ENCODE measurements at regions not wholly inside any gene's neighbourhood (a gene's known extent, or its start where the extent isn't known, plus 50 kb on each side); places are given as distances from the start of the nearest gene placed in this dataset.
"Not testable (repeated sequence)": the region's sequence is repeated elsewhere in the genome, so short reads cannot be mapped to it uniquely, and the experiment has no call there.

DNA sequence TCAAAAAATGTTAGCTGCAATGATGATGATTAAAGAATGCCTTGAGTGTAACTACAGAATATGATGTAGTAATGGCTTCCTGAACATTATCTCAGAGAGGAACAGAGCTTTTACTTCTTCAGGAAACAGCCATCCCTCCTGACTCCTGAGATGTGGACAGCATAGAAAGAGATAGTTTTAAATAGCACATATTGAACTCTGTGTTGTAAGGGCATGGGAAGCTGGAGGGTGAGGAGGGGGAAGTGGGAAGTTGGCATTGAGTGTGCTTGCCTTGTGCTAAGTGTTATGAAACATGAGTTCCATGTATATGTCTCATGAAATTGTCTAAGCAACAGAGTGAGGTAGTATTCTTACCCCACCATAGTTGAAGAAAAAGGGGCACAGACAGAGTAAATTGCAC is 161.5 kb upstream of the SLC28A3 start:
- no peak for DNase-seq (ENCODE audit: low read depth in 2 of 2)

DNA sequence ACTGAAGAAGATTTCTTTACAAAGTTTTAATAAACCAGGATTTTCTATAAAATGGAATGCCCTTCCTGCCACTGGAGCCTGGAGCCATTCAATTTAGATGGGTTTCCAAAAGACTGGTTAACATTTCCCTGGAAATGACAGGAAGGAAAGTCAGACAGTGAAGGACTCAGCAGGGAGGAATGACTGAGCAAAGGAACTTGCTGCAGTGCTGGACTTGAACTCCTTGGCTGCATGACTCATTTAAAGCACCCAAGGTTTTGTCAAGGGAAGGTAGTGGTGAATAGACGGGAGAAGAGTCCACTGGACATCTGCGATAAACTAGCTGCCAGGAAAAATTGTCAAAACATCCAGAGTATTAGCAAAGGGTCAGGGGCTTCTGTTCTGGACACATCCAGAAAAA is 163.8 kb upstream of the SLC28A3 start:
- no peak for DNase-seq (ENCODE audit: low read depth in 2 of 2)

DNA sequence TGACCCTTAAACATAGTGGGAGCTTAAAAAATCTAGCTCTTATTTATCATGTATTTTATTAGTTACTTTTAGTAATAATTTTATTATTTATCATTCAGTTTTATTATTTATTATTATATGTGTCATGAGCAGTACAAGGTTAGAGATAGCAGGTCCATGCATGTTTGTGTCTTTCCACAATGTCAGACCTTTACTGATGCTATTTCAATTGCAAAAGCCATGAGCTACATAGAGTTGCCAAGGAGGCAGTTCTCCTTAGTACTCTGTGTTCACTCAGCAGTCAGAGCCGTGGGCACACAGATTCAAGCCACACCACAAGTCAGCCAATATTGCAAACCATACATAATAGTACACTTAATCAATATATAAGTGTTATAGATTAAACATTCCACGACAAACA is 157.9 kb upstream of the NTRK2 start:
- no peak for DNase-seq (ENCODE audit: low read depth in 2 of 2)

DNA sequence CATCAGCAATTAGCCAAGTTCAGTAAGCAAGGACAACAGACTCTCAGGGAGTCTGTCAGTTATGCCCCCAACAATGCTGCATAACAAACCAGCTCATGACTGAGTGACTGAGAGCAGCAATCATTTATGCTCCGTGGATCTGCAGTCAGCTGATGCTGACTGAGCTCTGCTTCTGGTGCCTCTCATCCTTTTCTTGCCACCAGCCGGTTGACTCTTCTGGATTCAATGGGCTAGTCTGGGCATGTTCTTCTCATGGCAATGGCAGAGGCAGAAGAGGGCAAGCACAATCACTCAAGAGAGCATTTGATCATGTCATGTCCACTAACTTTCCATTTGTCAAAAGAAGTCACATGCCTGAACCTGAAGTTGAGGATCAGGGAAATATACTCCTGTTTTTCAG is 157.0 kb upstream of the NTRK2 start:
- DNase-seq (ENCODE audit: low read depth in 2 of 2), result no peak

GRCh38 chr9:84513473-84513872 is 156.1 kb upstream of the NTRK2 start:
- no peak for DNase-seq (ENCODE audit: low read depth in 2 of 2)

DNA sequence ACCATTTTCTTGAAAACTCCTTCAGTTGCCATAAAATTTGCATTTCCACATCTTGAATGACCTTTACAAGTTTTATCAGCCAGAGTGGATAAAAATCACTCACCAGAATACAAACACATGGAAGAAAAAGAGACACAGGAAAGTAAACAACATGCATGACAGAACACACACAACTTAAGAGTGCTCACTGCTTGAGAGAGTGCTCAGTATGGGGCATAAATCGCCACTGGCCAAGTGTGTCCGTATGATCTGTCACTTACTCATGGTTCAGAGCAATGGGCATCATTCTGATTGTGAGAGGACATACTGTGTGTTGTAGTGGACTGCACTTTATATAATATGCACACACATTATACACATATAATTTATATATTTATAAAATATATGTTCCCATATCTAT is 155.6 kb upstream of the NTRK2 start:
- DNase-seq (ENCODE audit: low read depth in 2 of 2), result no peak

GRCh38 chr9:84514421-84514820 is 155.1 kb upstream of the NTRK2 start:
- DNase-seq (ENCODE audit: low read depth in 2 of 2), result no peak

GRCh38 chr9:84517026-84517425 is 152.5 kb upstream of the NTRK2 start:
- no peak for DNase-seq (ENCODE audit: low read depth in 2 of 2)

GRCh38 chr9:84519413-84519812 is 150.1 kb upstream of the NTRK2 start:
- DNase-seq (ENCODE audit: low read depth in 2 of 2), result no peak

DNA sequence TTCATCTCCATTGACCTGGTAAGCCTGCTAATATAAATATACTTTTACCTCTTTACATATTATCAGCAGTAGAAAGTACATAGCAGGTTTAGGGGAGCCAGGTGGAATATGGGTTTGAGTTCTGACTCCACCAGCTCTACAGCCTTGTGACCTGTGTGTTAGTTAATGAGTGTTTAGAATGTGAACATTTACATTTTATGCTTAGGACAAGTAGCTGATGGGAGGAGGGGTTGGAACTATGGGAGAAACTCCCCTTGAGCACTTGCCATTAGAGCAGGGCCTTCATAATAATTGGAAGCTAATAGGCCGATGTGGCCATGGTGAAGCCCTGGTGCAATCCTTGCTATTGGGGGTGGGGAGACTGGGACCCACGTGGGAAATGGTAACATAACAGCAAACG is 148.3 kb upstream of the NTRK2 start:
- DNase-seq (ENCODE audit: low read depth in 2 of 2), result no peak

GRCh38 chr9:84526211-84526610 is 143.3 kb upstream of the NTRK2 start:
- DNase-seq (ENCODE audit: low read depth in 2 of 2), result not testable (repeated sequence)

DNA sequence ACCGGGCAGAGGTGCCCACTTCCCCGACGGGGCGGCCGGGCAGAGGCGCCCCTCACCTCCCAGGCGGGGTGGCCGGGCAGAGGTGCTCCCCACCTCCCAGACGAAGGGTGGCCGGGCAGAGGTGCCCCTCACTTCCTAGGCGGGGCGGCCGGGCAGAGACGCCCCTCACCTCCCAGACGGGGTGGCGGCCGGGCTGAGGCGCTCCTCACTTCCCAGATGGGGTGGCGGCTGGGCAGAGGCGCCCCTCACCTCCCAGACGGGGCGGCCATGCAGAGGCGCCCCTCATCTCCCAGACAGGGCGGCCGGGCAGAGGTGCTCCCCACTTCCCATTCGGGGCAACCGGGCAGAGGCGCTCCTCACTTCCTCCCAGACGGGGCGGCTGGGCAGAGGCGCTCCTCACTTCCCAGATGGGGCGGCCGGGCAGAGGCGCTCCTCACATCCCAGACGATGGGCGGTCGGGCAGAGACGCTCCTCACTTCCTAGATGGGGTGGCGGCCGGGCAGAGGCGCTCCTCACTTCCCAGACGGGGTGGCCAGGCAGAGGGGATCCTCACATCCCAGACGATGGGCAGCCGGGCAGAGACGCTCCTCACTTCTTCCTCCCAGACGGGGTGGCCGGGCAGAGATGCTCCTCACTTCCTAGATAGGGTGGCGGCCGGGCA is 142.3 kb upstream of the NTRK2 start:
- DNase-seq (ENCODE audit: low read depth in 2 of 2), result not testable (repeated sequence)

DNA sequence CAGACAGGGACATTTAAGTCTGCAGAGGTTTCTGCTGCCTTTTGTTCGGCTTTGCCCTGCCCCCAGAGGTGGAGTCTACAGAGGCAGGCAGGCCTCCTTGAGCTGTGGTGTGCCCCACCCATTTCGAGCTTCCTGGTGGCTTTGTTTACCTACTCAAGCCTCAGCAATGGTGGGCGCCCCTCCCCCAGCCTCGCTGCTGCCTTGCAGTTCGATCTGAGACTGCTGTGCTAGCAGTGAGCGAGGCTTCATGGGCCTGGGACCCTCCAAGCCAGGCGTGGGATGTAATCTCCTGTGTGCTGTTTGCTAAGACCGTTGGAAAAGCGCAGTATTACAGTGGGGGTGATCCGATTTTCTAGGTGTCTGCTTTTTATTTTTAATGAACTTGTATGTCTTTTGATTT is 133.6 kb upstream of the NTRK2 start:
- not testable (repeated sequence) for DNase-seq (ENCODE audit: low read depth in 2 of 2)

- no peak for DNase-seq (ENCODE audit: low read depth in 2 of 2)
Measured at GRCh38 chr9:84538879-84539278, 130.7 kb upstream of the NTRK2 start.

DNA sequence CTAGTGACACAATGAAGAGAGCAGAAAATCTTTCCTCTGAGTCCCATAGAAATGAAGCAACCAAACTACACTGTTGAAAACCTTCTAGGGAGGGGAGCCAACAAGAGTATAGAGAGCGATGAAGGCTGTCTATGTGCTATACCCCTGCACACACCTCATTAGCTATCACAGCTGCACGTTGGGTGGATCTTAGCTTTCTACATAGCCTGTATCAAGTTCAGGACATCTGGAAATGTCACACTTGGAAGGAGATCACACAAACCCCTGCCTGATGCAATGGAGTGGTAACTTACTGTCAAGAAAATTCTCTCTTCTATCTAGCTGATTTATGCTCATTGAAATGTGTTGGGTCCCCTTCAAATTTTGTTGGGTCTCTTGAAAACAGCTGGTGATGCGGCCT is 127.0 kb upstream of the NTRK2 start:
- no peak for DNase-seq (ENCODE audit: low read depth in 2 of 2)

DNA sequence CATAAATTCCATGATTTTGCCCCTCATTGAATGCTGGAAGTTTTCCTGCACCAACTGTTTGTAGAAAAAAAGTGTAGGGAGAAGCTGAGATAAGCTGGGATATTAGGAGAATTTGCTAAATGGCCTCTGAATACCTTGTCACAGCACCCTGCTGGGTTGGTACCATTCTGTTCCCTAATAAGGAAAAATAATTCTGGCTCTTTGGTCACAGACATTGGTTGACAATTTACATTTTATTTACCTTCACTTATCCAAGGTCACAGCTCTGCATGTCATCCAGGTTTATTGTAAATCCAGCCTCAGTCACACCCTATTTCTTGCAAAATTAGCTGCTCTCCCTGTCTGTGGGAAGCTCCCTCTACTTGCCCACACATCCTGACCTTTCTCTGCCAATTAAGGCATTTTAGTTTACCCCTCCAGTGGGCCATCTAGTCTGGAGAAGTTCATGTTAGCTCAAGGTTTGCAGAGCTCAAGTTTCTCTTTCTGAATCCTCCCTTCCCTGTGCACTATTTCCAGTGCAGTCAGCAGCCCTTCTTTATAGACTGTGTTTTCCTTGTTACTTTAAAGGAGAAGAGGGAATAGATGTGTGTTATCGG is 115.4 kb upstream of the NTRK2 start:
- DNase-seq (ENCODE audit: low read depth in 2 of 2), result no peak

GRCh38 chr9:84556556-84556955 is 113.0 kb upstream of the NTRK2 start:
- DNase-seq (ENCODE audit: low read depth in 2 of 2), result no peak

- no peak for DNase-seq (ENCODE audit: low read depth in 2 of 2)
Measured at GRCh38 chr9:84557751-84558150, 111.8 kb upstream of the NTRK2 start.

DNA sequence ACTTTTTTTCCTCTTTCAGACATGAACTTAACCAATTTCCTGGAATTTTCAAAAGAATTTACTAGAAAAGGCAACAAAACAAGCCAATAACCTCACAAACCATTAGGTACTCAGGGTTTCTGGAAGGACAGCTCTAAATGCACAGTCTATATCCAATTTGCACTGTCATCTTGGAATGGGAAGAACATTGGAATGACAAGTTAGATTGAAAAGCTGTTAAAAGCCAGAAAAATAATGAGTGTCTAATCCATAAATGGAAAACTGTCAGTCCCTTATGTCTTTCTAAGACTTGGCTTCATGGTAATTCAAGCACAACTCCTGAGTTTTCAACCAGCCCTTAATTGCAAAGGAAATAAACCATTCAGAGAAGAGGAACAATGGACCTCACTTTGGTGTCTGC is 105.8 kb upstream of the NTRK2 start:
- no peak for DNase-seq (ENCODE audit: low read depth in 2 of 2)

GRCh38 chr9:84567805-84568204 is 101.7 kb upstream of the NTRK2 start:
- DNase-seq (ENCODE audit: low read depth in 2 of 2), result no peak

DNA sequence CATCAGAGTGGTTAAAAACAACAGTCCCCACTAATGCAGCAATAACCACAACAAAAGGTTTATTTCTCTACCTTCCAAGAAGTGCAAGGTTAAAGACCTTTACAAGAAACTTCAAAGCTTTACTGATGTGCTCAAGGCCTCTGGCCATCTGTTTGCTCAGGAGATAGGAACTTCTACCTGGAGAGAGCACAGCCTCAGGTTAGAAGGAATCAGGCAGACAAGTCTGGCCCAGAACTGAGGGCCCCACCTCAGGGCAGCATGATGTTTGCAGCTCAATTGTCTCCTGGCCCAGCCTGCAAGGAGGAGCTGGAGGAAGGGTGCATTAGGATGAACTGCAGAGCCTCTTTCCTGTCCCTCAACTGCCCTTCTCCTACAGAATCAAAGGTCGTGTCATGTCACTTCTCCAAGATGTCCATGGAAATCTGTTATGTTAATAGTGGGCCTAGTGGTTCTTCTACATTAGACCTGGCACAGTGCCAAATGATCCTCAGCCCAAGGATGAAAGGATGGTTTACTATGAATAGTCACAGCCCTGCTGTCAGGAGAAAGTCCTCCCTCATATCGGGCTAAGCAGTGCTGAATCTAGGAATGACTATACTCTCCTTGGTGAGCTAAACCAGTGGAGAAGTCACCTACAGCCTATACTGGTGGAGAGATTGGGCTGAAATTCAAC is 98.9 kb upstream of the NTRK2 start:
- no peak for DNase-seq (ENCODE audit: low read depth in 2 of 2)

DNA sequence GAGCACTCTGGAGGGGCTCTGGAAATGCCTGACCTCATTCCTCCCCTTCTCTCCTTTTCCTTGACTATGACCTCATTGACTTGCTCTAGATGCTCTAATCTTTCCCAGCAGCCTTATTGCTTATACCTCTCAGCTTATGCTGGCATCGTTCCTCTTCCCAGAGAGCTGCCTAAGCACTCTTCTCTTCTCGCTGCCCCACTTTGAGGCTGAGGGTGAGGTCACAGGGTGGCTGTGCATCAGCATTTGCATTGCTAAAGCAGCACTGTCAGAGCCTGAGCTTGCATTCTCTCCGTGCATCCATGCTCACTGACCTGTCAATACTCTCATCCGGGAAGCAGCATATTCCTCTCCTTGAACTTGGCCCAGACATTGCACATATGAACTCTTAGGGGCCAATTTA is 96.4 kb upstream of the NTRK2 start:
- no peak for DNase-seq (ENCODE audit: low read depth in 2 of 2)

DNA sequence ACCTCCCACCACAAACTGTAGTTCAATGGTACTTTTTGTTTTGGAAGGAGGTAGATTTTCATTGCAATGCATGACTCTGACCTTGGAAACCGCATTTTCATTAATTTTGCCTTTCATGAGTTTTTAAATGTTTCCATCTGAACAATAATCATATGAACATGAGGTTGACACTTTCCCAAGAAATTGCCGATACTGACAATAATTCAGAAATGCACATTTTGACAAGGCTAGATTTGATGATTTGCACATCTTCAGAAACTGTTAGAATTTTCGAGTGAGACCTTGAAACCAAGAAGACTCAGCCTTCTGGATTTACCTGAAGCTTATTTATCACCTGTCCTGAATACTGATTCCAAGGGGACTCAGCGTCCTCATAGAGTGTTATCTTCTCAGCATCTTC is 93.8 kb upstream of the NTRK2 start:
- no peak for DNase-seq (ENCODE audit: low read depth in 2 of 2)
